Activated CD4-positive, alpha-beta T cell treated with anti-CD3 and anti-CD28 coated beads, Interleukin-2, amount 50 U/mL, for 1 hour (primary cell): ENCODE measurements at regions not wholly inside any gene's neighbourhood (a gene's known extent, or its start where the extent isn't known, plus 50 kb on each side); places are given as distances from the start of the nearest gene placed in this dataset.
A peak's percentile ranks its signal among the peaks of the same experiment; 100 is the strongest.

Experiments
- DNase-seq: peaks from one replicate; pipeline ENCODE4 v3.0.0-alpha.2; 2020

GRCh38 chr2:236317938-236318396 lies 53.8 kb upstream of the ASB18 start:
- DNase-seq: no peak

- no peak for DNase-seq
These were observed 54.2 kb upstream of the ASB18 start for GRCh38 chr2:236318401-236318800.

- DNase-seq: no peak
These were observed 54.8 kb upstream of the ASB18 start for GRCh38 chr2:236319036-236319435.

GRCh38 chr2:236321415-236321814 lies 57.2 kb upstream of the ASB18 start:
- DNase-seq: no peak

GRCh38 chr2:236333417-236334121 lies 69.4 kb upstream of the ASB18 start:
- no peak for DNase-seq

- no peak for DNase-seq
These were observed 70.1 kb upstream of the ASB18 start for GRCh38 chr2:236334122-236334876.

GRCh38 chr2:236335696-236336574 lies 71.7 kb upstream of the ASB18 start:
- no peak for DNase-seq

- DNase-seq: no peak
These were observed 72.6 kb upstream of the ASB18 start for GRCh38 chr2:236336575-236337464.

- DNase-seq: no peak
These were observed 73.5 kb upstream of the ASB18 start for GRCh38 chr2:236337465-236338325.

- no peak for DNase-seq
These were observed 74.4 kb upstream of the ASB18 start for GRCh38 chr2:236338495-236339184.

GRCh38 chr2:236340251-236340650 lies 76.0 kb upstream of the ASB18 start:
- no peak for DNase-seq

GRCh38 chr2:236341067-236341466 lies 76.9 kb upstream of the ASB18 start:
- no peak for DNase-seq

- DNase-seq: no peak
These were observed 77.5 kb upstream of the ASB18 start for GRCh38 chr2:236341721-236342120.

- no peak for DNase-seq
These were observed 78.3 kb upstream of the ASB18 start for GRCh38 chr2:236342507-236342906.

GRCh38 chr2:236342951-236343350 lies 78.7 kb upstream of the ASB18 start:
- no peak for DNase-seq

GRCh38 chr2:236343400-236344161 lies 79.4 kb upstream of the ASB18 start:
- peak; percentile 46 for DNase-seq

GRCh38 chr2:236344446-236344845 lies 80.2 kb upstream of the ASB18 start:
- no peak for DNase-seq

GRCh38 chr2:236345081-236345714 lies 81.0 kb upstream of the ASB18 start:
- no peak for DNase-seq

GRCh38 chr2:236346366-236346765 lies 82.2 kb upstream of the ASB18 start:
- DNase-seq: no peak
